Mesendoderm (in vitro differentiated cells): ENCODE measurements at regions not wholly inside any gene's neighbourhood (a gene's known extent, or its start where the extent isn't known, plus 50 kb on each side); places are given as distances from the start of the nearest gene placed in this dataset.

Experiments
- DNase-seq: peaks from one replicate; pipeline ENCODE4 v3.0.0; 2013
- H2AK5ac ChIP-seq: 2 replicates; pipeline ENCODE4 v1.6.1; 2013; ENCODE audit warnings: low read length, inconsistent platforms
- H2BK120ac ChIP-seq: 2 replicates; pipeline ENCODE4 v1.6.1; 2013; ENCODE audit warnings: low read depth, mild to moderate bottlenecking, low read length, moderate library complexity, mixed read lengths
- H2BK15ac ChIP-seq: replicated peaks from 2 replicates; pipeline ENCODE4 v1.6.1; 2013; ENCODE audit warnings: low read depth, mild to moderate bottlenecking, moderate library complexity
- H2BK5ac ChIP-seq: 2 replicates; pipeline ENCODE4 v1.6.1; 2013; ENCODE audit warnings: low read length, inconsistent platforms
- H3K18ac ChIP-seq: 2 replicates; pipeline ENCODE4 v1.6.1; 2013; ENCODE audit warnings: mild to moderate bottlenecking, low read length, mixed read lengths
- H3K23ac ChIP-seq: one replicate; pipeline ENCODE4 v1.6.1; 2013; ENCODE audit warnings: low read length
- H3K27ac ChIP-seq: 2 replicates; pipeline ENCODE4 v1.5.1; 2013; ENCODE audit warnings: low read depth, mild to moderate bottlenecking, inconsistent platforms, low read length, moderate library complexity
- H3K27me3 ChIP-seq: 2 replicates; pipeline ENCODE4 v1.6.1; 2013; ENCODE audit warnings: low read length, control low read depth, mild to moderate bottlenecking, inconsistent platforms; ENCODE audit not compliant: insufficient read depth, poor library complexity
- H3K36me3 ChIP-seq: 2 replicates; pipeline ENCODE4 v1.6.1; 2013; ENCODE audit warnings: low read length, inconsistent platforms; ENCODE audit not compliant: control insufficient read depth, insufficient read depth
- H3K4ac ChIP-seq: one replicate; pipeline ENCODE4 v1.6.1; 2013; ENCODE audit warnings: low read depth, mild to moderate bottlenecking, low read length, moderate library complexity
- H3K4me1 ChIP-seq: 2 replicates; pipeline ENCODE4 v1.6.1; 2013; ENCODE audit warnings: low read depth, low read length, inconsistent platforms; ENCODE audit not compliant: control insufficient read depth
- H3K4me2 ChIP-seq: 2 replicates; pipeline ENCODE4 v1.6.1; 2013; ENCODE audit warnings: low read length
- H3K4me3 ChIP-seq: 2 replicates; pipeline ENCODE4 v1.5.1; 2013; ENCODE audit warnings: mild to moderate bottlenecking, low read length
- H3K56ac ChIP-seq: one replicate; pipeline ENCODE4 v1.6.1; 2013; ENCODE audit warnings: low read length
- H3K79me1 ChIP-seq: 2 replicates; pipeline ENCODE4 v1.6.1; 2013; ENCODE audit warnings: low read length, inconsistent platforms
- H3K79me2 ChIP-seq: 2 replicates; pipeline ENCODE4 v1.6.1; 2013; ENCODE audit warnings: mild to moderate bottlenecking, low read length; ENCODE audit not compliant: control insufficient read depth, insufficient read depth
- H3K9ac ChIP-seq: 2 replicates; pipeline ENCODE4 v1.6.1; 2013; ENCODE audit warnings: low read length, inconsistent platforms
- H4K5ac ChIP-seq: one replicate; pipeline ENCODE4 v1.6.1; 2013; ENCODE audit warnings: low read length
- H4K8ac ChIP-seq: one replicate; pipeline ENCODE4 v1.6.1; 2013; ENCODE audit warnings: low read depth, mild to moderate bottlenecking, control low read depth, low read length, moderate library complexity
- WGBS: extraction: QIAGEN DNeasy Blood & Tissue Kit; methylation state at CpG from one replicate; pipeline ENCODE4 v1.1.7; 2013; ENCODE audit warnings: low lambda C conversion rate, missing lambda C conversion rate; ENCODE audit not compliant: insufficient coverage; ENCODE audit errors: extremely low coverage; 5-methylcytosine and 5-hydroxymethylcytosine counted together

DNA sequence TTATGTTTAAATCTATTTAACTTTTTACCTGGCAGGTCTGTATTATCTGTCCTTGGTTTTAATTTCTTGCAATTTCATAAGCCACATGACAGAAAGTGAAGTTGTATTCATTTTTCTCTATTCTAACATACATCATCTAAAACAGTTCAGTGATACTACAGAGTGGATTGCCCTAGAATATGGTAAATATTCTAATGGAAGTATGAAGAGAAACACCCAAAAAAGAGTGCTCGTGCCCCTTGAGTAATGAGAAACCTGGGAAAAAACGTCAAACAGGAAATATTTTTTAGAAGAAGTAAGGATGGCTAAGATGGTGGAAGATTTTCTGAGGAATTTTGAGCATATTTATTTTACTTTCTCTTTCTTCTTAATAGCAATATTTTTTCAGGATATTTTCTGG is 261.1 kb upstream of the CBLB start:
- Histone ChIP-seq H2BK15ac (no peak overlapping the region), H3K23ac (no peak overlapping the region), H3K56ac (no peak overlapping the region), H3K4me1 (peaks cover 5% of the 10 kb centered on the region), H3K4me3 (no peak overlapping the region), H2AK5ac (no peak overlapping the region), H2BK120ac (no peak overlapping the region), H3K36me3 (no peaks in the 10 kb centered on the region), H3K79me1 (no peaks in the 10 kb centered on the region), H3K4ac (no peak overlapping the region), H4K8ac (no peak overlapping the region), H3K27me3 (no peaks in the 10 kb centered on the region), H3K18ac (no peak overlapping the region), H3K79me2 (no peaks in the 10 kb centered on the region), H4K5ac (no peak overlapping the region), H3K9ac (no peak overlapping the region), H3K27ac (no peak overlapping the region), H3K4me2 (no peak overlapping the region), H2BK5ac (no peak overlapping the region)
- DNase-seq: no peak
- no CpG with 5 or more reads among the region's 2 CpGs for WGBS

DNA sequence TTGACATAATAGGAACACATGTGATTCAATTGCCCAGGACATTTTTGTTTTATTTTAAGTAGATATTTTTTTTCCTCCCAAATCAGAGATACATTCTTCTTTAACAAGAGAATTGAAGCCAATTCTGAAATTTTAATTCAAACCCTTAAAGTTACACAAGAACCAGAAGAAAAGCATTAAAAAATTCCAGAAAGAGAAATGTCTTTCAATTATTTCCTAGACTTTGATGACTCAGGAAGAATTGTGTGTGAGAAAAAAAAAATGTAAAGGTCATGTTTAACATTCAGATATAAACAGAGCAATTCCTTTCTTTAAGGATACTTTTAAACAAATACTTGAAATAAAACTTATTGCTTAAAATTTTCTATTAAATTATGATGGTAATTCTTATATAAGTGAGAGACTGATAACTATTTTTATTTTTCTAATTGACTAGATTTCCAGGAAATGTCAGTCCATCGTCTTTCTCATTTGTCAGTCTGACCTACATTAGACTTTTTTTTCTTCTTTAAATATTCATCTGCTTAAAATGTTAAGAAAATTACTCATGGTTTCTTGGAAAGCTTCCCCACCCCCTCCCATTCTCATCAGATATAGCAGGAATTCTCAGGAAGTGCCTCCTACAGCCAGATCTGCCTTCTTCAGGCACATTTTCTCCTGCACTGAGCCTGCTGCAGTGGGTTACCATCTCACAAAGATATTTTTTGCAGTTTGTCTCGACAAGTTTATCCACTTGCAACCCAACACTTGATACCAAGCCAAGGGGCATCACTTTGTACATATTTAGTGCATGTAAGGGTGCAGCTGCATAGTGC is 261.8 kb upstream of the CBLB start:
- Histone ChIP-seq H3K4me2 (no peak overlapping the region), H3K27me3 (no peaks in the 10 kb centered on the region), H2AK5ac (no peak overlapping the region), H3K4me3 (no peak overlapping the region), H2BK120ac (peak overlapping the region; percentile 73), H3K27ac (no peak overlapping the region), H3K23ac (no peak overlapping the region), H3K4me1 (peaks cover 5% of the 10 kb centered on the region), H3K4ac (peak overlapping the region; percentile 36), H2BK15ac (no peak overlapping the region), H4K8ac (no peak overlapping the region), H3K18ac (peak overlapping the region; percentile 94), H3K56ac (no peak overlapping the region), H3K36me3 (no peaks in the 10 kb centered on the region), H2BK5ac (no peak overlapping the region), H4K5ac (no peak overlapping the region), H3K9ac (no peak overlapping the region), H3K79me1 (no peaks in the 10 kb centered on the region), H3K79me2 (no peaks in the 10 kb centered on the region)
- peak; percentile 79 for DNase-seq
- no CpG with 5 or more reads among the region's 2 CpGs for WGBS

DNA sequence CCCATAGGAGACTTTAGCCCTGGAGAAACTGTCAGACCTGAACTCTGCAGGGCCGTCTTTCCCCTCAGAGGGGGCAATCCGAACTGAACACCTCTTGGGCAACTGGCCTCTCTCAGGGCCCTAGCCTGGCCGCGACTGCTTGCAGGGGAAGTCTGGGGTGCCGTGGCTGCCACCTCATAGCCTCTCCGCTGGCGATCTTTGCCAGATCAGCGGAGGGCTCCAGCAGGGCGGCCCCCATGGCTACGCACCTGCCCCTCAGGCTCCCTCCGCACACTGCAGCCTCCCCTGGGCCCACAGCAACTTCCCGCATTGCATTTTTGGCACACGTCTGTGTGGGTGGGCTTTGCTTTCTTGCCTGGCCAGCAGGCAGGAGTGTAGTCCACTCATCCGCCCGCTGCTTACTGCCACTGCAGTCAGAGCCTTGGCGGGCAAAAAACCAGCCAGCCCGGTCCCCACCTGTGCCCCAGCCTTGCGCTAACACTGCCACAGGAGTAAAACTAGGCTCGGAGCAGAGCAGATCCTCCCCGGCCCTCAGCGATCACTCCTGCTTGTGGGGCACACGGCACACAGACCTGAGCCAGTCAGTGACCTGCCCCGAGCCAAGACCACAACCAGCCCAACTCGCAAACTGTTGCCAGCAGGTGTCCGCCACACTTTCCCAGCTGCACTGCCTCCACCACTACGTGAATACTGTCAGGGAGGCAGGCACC is 266.8 kb upstream of the CBLB start:
- Histone ChIP-seq H3K18ac (no peak overlapping the region), H4K8ac (no peak overlapping the region), H4K5ac (no peak overlapping the region), H3K9ac (no peak overlapping the region), H2BK15ac (no peak overlapping the region), H2AK5ac (no peak overlapping the region), H3K4me3 (no peak overlapping the region), H3K27me3 (no peaks in the 10 kb centered on the region), H3K23ac (no peak overlapping the region), H3K79me1 (no peaks in the 10 kb centered on the region), H3K4ac (no peak overlapping the region), H3K79me2 (no peaks in the 10 kb centered on the region), H3K36me3 (no peaks in the 10 kb centered on the region), H3K4me1 (peaks cover 5% of the 10 kb centered on the region), H3K4me2 (no peak overlapping the region), H3K27ac (no peak overlapping the region), H2BK5ac (no peak overlapping the region), H2BK120ac (no peak overlapping the region), H3K56ac (no peak overlapping the region)
- no peak for DNase-seq
- no CpG with 5 or more reads among the region's 26 CpGs for WGBS

DNA sequence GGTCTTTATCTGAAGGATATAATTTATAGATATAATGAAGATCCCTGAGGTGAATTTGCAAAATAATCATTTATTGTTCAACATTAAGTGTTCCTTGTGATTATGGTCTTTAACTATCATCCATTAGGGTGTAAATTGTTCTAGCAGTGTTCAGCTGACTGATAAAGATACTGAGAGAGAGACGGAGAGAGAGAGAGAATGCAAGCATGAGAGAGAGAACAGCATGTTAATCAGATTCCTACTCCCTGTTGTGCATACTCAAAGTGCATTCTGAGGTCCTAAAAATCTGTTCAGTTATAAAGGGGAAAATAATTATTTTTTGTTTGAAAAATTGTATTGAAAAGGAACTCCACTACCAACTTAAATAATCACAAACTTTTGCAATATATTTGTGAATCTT is 271.0 kb upstream of the CBLB start:
- no peak overlapping the region for H3K4me3 ChIP-seq
- H3K27ac ChIP-seq: no peak overlapping the region
- H3K56ac ChIP-seq: no peak overlapping the region
- H3K27me3 ChIP-seq: no peaks in the 10 kb centered on the region
- no peaks in the 10 kb centered on the region for H3K79me1 ChIP-seq
- H3K23ac ChIP-seq: no peak overlapping the region
- H3K36me3 ChIP-seq: no peaks in the 10 kb centered on the region
- H3K4me1 ChIP-seq: no peaks in the 10 kb centered on the region
- no CpG with 5 or more reads among the region's 1 CpG for WGBS
- no peak overlapping the region for H2BK5ac ChIP-seq
- H2BK120ac ChIP-seq: no peak overlapping the region
- no peak overlapping the region for H3K4me2 ChIP-seq
- no peak overlapping the region for H4K8ac ChIP-seq
- no peak for DNase-seq
- no peak overlapping the region for H3K4ac ChIP-seq
- no peak overlapping the region for H4K5ac ChIP-seq
- no peak overlapping the region for H3K9ac ChIP-seq
- no peaks in the 10 kb centered on the region for H3K79me2 ChIP-seq
- H2AK5ac ChIP-seq: no peak overlapping the region
- H3K18ac ChIP-seq: no peak overlapping the region
- no peak overlapping the region for H2BK15ac ChIP-seq

DNA sequence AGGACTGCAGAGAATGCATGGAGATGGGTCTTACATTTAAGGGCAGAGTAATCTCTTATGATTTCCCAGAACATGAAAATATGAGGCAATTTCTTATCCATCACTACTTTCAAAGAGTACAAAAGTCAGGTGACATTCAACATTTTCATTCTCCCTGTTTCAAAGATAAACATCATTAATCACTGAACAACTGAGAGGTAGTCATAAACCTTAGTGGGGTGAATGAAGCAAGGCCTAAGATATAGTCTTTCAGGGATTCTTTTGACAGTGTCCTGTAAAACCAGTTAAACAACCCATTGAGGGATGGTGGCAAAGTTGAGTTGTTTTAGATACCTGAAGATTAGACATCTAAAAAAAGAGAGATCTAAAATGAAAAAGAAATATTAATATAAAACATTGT is 271.6 kb upstream of the CBLB start:
- Histone ChIP-seq H4K5ac (no peak overlapping the region), H3K23ac (no peak overlapping the region), H3K4ac (no peak overlapping the region), H3K4me3 (no peak overlapping the region), H2BK120ac (no peak overlapping the region), H2BK15ac (no peak overlapping the region), H3K79me2 (no peaks in the 10 kb centered on the region), H3K56ac (no peak overlapping the region), H3K27ac (no peak overlapping the region), H2BK5ac (no peak overlapping the region), H3K36me3 (no peaks in the 10 kb centered on the region), H4K8ac (no peak overlapping the region), H3K4me2 (no peak overlapping the region), H2AK5ac (no peak overlapping the region), H3K27me3 (no peaks in the 10 kb centered on the region), H3K4me1 (no peaks in the 10 kb centered on the region), H3K9ac (no peak overlapping the region), H3K79me1 (no peaks in the 10 kb centered on the region), H3K18ac (no peak overlapping the region)
- no peak for DNase-seq
